VCaP (cell line): ENCODE measurements at regions not wholly inside any gene's neighbourhood (a gene's known extent, or its start where the extent isn't known, plus 50 kb on each side); places are given as distances from the start of the nearest gene placed in this dataset.
"Not testable (repeated sequence)": the region's sequence is repeated elsewhere in the genome, so short reads cannot be mapped to it uniquely, and the experiment has no call there.

ENCODE experiments used
- H3K27ac ChIP-seq: fragments of 450-650 bp; 2 replicates; pipeline ENCODE4 v1.5.1; 2017
- CTCF ChIP-seq: fragments of 450-650 bp; conservative IDR thresholded peaks from 2 replicates; pipeline ENCODE4 v1.5.1; 2017; ENCODE audit warnings: mild to moderate bottlenecking, moderate library complexity

GRCh38 chr7:125828153-125828700 lies 898.6 kb upstream of the POT1 start:
- no peak for TF ChIP-seq CTCF
- H3K27ac ChIP-seq, result no peak overlapping the region

GRCh38 chr7:125823538-125823937 lies 893.9 kb upstream of the POT1 start:
- H3K27ac ChIP-seq, result no peak overlapping the region
- no peak for TF ChIP-seq CTCF

- no peak overlapping the region for H3K27ac ChIP-seq
- TF ChIP-seq CTCF, result no peak
These were observed 890.9 kb upstream of the POT1 start for GRCh38 chr7:125820495-125820894.

GRCh38 chr7:125814100-125814499 lies 884.5 kb upstream of the POT1 start:
- H3K27ac ChIP-seq, result no peak overlapping the region
- no peak for TF ChIP-seq CTCF

- H3K27ac ChIP-seq, result not testable (repeated sequence)
These were observed 876.9 kb upstream of the POT1 start for GRCh38 chr7:125806491-125806890.

- H3K27ac ChIP-seq, result no peak overlapping the region
- TF ChIP-seq CTCF, result no peak
These were observed 874.6 kb upstream of the POT1 start for GRCh38 chr7:125804273-125804672.

- no peak overlapping the region for H3K27ac ChIP-seq
- no peak for TF ChIP-seq CTCF
These were observed 850.5 kb upstream of the POT1 start for GRCh38 chr7:125780153-125780552.

GRCh38 chr7:125775317-125775716 lies 845.7 kb upstream of the POT1 start:
- no peak overlapping the region for H3K27ac ChIP-seq
- no peak for TF ChIP-seq CTCF
